ENCODE measurements at regions not wholly inside any gene's neighbourhood (a gene's known extent, or its start where the extent isn't known, plus 50 kb on each side); places are given as distances from the start of the nearest gene placed in this dataset.
"Not testable (repeated sequence)": the region's sequence is repeated elsewhere in the genome, so short reads cannot be mapped to it uniquely, and the experiment has no call there.

GRCh38 chr4:138113819-138114400, 128.2 kb downstream of the SLC7A11 start:
- no peak for DNase-seq (ENCODE audit: low read depth in 4 of 4, low spot score in 3 of 4)

GRCh38 chr4:138112890-138113289, 129.3 kb downstream of the SLC7A11 start:
- not testable (repeated sequence) for DNase-seq (ENCODE audit: low read depth in 4 of 4, low spot score in 3 of 4)

GRCh38 chr4:138112389-138112788, 129.8 kb downstream of the SLC7A11 start:
- DNase-seq (ENCODE audit: low read depth in 4 of 4, low spot score in 3 of 4), result no peak

GRCh38 chr4:138111462-138112000, 130.6 kb downstream of the SLC7A11 start:
- DNase-seq (ENCODE audit: low read depth in 4 of 4, low spot score in 3 of 4), result no peak

GRCh38 chr4:138110815-138111214, 131.3 kb downstream of the SLC7A11 start:
- no peak for DNase-seq (ENCODE audit: low read depth in 4 of 4, low spot score in 3 of 4)

- no peak for DNase-seq (ENCODE audit: low read depth in 4 of 4, low spot score in 3 of 4)
Measured at GRCh38 chr4:138107023-138107422, 135.1 kb downstream of the SLC7A11 start.

- DNase-seq (ENCODE audit: low read depth in 4 of 4, low spot score in 3 of 4), result no peak
Measured at GRCh38 chr4:138105331-138105730, 136.8 kb downstream of the SLC7A11 start.

- DNase-seq (ENCODE audit: low read depth in 4 of 4, low spot score in 3 of 4), result no peak
Measured at GRCh38 chr4:138104284-138104680, 137.9 kb downstream of the SLC7A11 start.

- no peak for DNase-seq (ENCODE audit: low read depth in 4 of 4, low spot score in 3 of 4)
Measured at GRCh38 chr4:138103597-138104283, 138.4 kb downstream of the SLC7A11 start.

- DNase-seq (ENCODE audit: low read depth in 4 of 4, low spot score in 3 of 4), result no peak
Measured at GRCh38 chr4:138099385-138099784, 142.8 kb downstream of the SLC7A11 start.

- DNase-seq (ENCODE audit: low read depth in 4 of 4, low spot score in 3 of 4), result no peak
Measured at GRCh38 chr4:138097912-138098600, 144.1 kb downstream of the SLC7A11 start.

GRCh38 chr4:138096384-138097062, 145.6 kb downstream of the SLC7A11 start:
- no peak for DNase-seq (ENCODE audit: low read depth in 4 of 4, low spot score in 3 of 4)

- DNase-seq (ENCODE audit: low read depth in 4 of 4, low spot score in 3 of 4), result no peak
Measured at GRCh38 chr4:138095378-138095777, 146.8 kb downstream of the SLC7A11 start.

GRCh38 chr4:138092060-138092459, 150.1 kb downstream of the SLC7A11 start:
- no peak for DNase-seq (ENCODE audit: low read depth in 4 of 4, low spot score in 3 of 4)

- no peak for DNase-seq (ENCODE audit: low read depth in 4 of 4, low spot score in 3 of 4)
Measured at GRCh38 chr4:138090918-138091676, 151.1 kb downstream of the SLC7A11 start.

GRCh38 chr4:138090150-138090917, 151.8 kb downstream of the SLC7A11 start:
- DNase-seq (ENCODE audit: low read depth in 4 of 4, low spot score in 3 of 4), result peak; percentile 60 to 69 (median 66)

GRCh38 chr4:138088449-138089208, 153.5 kb downstream of the SLC7A11 start:
- DNase-seq (ENCODE audit: low read depth in 4 of 4, low spot score in 3 of 4), result no peak

- no peak for DNase-seq (ENCODE audit: low read depth in 4 of 4, low spot score in 3 of 4)
Measured at GRCh38 chr4:138087066-138087719, 155.0 kb downstream of the SLC7A11 start.
